NB4 (cell line): ENCODE measurements at regions not wholly inside any gene's neighbourhood (a gene's known extent, or its start where the extent isn't known, plus 50 kb on each side); places are given as distances from the start of the nearest gene placed in this dataset.

Source experiments
- MYC ChIP-seq: IDR thresholded peaks from 2 replicates; pipeline ENCODE4 v1.6.1; 2011; ENCODE audit warnings: low read depth, low read length
- POLR2A ChIP-seq: IDR thresholded peaks from 2 replicates; pipeline ENCODE4 v1.6.1; 2011; ENCODE audit warnings: mild to moderate bottlenecking; ENCODE audit not compliant: insufficient read length; ENCODE audit errors: extremely low read depth
- TF ChIP-seq, protein P1 (sequence below): IDR thresholded peaks from one replicate; pipeline ENCODE4 v1.5.1; 2012; ENCODE audit warnings: low read depth, low read length

GRCh38 chr2:15694589-15694986, 102.9 kb downstream of the DDX1 start:
- TF ChIP-seq MYC (no peak), POLR2A (no peak)
- TF ChIP-seq, protein P1, sequence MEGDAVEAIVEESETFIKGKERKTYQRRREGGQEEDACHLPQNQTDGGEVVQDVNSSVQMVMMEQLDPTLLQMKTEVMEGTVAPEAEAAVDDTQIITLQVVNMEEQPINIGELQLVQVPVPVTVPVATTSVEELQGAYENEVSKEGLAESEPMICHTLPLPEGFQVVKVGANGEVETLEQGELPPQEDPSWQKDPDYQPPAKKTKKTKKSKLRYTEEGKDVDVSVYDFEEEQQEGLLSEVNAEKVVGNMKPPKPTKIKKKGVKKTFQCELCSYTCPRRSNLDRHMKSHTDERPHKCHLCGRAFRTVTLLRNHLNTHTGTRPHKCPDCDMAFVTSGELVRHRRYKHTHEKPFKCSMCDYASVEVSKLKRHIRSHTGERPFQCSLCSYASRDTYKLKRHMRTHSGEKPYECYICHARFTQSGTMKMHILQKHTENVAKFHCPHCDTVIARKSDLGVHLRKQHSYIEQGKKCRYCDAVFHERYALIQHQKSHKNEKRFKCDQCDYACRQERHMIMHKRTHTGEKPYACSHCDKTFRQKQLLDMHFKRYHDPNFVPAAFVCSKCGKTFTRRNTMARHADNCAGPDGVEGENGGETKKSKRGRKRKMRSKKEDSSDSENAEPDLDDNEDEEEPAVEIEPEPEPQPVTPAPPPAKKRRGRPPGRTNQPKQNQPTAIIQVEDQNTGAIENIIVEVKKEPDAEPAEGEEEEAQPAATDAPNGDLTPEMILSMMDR: no peak
